ENCODE measurements at regions not wholly inside any gene's neighbourhood (a gene's known extent, or its start where the extent isn't known, plus 50 kb on each side); places are given as distances from the start of the nearest gene placed in this dataset.
"Not testable (repeated sequence)": the region's sequence is repeated elsewhere in the genome, so short reads cannot be mapped to it uniquely, and the experiment has no call there.

- H3K36me3 ChIP-seq (ENCODE audit: control insufficient read depth in 2 of 2, insufficient read depth in 1 of 2, low read length in 2 of 2): no peaks in the 10 kb centered on the region
- no peaks in the 10 kb centered on the region for H3K9me3 ChIP-seq (ENCODE audit: control insufficient read depth, insufficient read depth, low read depth, low read length)
- H3K27ac ChIP-seq (ENCODE audit: extremely low read depth, low read depth, low read length): no peak overlapping the region
- POLR2A ChIA-PET: no interaction called here
- H3K4me1 ChIP-seq (ENCODE audit: control insufficient read depth, insufficient read depth, low read length): no peaks in the 10 kb centered on the region
- no peak overlapping the region for H3K4me3 ChIP-seq (ENCODE audit: low read depth, low read length)
- TF ChIP-seq ZNF48 (tag by site-specific recombination; IDR thresholded peaks at IDR 0.05) (no peak), ZNF114 (tag by site-specific recombination; IDR thresholded peaks at IDR 0.05) (no peak), ZNF23 (tag by site-specific recombination; IDR thresholded peaks at IDR 0.05; ENCODE audit: borderline replicate concordance) (no peak), ZNF624 (tag by site-specific recombination; IDR thresholded peaks at IDR 0.05) (no peak), SP7 (tag by site-specific recombination; IDR thresholded peaks at IDR 0.05) (no peak), ZFP3 (tag by site-specific recombination; IDR thresholded peaks at IDR 0.05; ENCODE audit: low read depth) (no peak)
- CTCF ChIA-PET: interaction anchor here (0.6 to 0.7 kb wide), 2 partner anchors 31 to 60 kb away, joined by 3 read pairs; no protein-coding TSS in a partner anchor
Observed at GRCh38 chr9:90201766-90202165, 440.9 kb downstream of the DIRAS2 start.

DNA sequence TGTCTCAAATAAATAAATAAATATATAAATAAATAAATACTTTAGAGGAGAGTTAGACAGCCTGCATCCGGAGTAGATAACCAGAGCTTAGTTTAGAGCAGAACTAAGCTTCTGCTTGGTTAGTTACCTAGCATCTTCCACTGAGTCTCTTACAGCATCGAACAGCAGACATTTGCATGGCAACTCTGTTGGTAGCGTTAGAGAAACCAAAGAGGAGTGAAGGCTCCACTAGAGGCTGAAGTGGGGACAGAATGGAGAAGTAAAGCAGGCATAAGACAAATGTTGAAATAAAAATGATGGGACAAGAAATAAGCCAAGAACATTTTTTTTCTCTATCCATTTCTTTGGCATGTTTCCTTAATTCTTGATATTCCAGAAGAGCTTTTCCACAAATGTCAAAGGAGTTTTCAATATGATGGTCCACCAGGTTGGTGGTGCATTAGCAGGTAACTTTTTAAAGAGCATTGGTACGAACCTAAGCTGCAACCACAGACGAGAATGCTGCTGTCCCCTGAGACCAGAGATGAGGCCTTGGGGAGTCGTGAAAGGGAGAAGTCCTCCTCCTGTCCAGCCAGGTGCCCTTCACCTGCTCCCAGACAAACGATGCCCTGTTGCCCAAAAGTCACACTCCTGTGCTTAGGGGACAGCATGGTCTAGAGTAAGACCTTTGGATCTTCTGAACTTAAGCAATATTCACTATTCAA lies 438.3 kb downstream of the DIRAS2 start:
- POLR2A ChIA-PET: no interaction called here
- H3K27ac ChIP-seq (ENCODE audit: extremely low read depth, low read depth, low read length): no peak overlapping the region

GRCh38 chr9:90213045-90213444 lies 429.6 kb downstream of the DIRAS2 start:
- H3K4me1 ChIP-seq (ENCODE audit: control insufficient read depth, insufficient read depth, low read length); H3K27ac ChIP-seq (ENCODE audit: extremely low read depth, low read depth, low read length); POLR2A ChIA-PET; H3K36me3 ChIP-seq (ENCODE audit: control insufficient read depth in 2 of 2, insufficient read depth in 1 of 2, low read length in 2 of 2); H3K9me3 ChIP-seq (ENCODE audit: control insufficient read depth, insufficient read depth, low read depth, low read length); H3K4me3 ChIP-seq (ENCODE audit: low read depth, low read length): not testable (repeated sequence)
- CTCF ChIA-PET: interaction anchor here (0.7 to 0.9 kb wide), 2 partner anchors 70 to 591 kb away, joined by 3 read pairs; no protein-coding TSS in a partner anchor

More for the DNA sequence above, 438.3 kb downstream of the DIRAS2 start:
- Histone ChIP-seq H3K4me3 (ENCODE audit: low read depth, low read length) (no peak overlapping the region), H3K36me3 (ENCODE audit: control insufficient read depth in 2 of 2, insufficient read depth in 1 of 2, low read length in 2 of 2) (no peaks in the 10 kb centered on the region), H3K9me3 (ENCODE audit: control insufficient read depth, insufficient read depth, low read depth, low read length) (no peaks in the 10 kb centered on the region), H3K4me1 (ENCODE audit: control insufficient read depth, insufficient read depth, low read length) (no peaks in the 10 kb centered on the region)
- TF ChIP-seq ZBTB44 (tag by site-specific recombination; IDR thresholded peaks at IDR 0.05) (no peak), ZNF404 (tag by site-specific recombination; IDR thresholded peaks at IDR 0.05) (no peak), PBX3 (CRISPR knock-in tag; IDR thresholded peaks at IDR 0.05) (no peak), ZNF292 (tag by site-specific recombination; IDR thresholded peaks at IDR 0.05; ENCODE audit: borderline replicate concordance, low read depth) (no peak), AEBP2 (tag by site-specific recombination; IDR thresholded peaks at IDR 0.05; ENCODE audit: borderline replicate concordance) (no peak), ZNF221 (tag by site-specific recombination; IDR thresholded peaks at IDR 0.05; ENCODE audit: borderline replicate concordance) (no peak), ZNF2 (tag by site-specific recombination; IDR thresholded peaks at IDR 0.05) (no peak), ZSCAN16 (tag by site-specific recombination; IDR thresholded peaks at IDR 0.05) (no peak), ZNF521 (tag by site-specific recombination; IDR thresholded peaks at IDR 0.05) (no peak), GLIS2 (tag by site-specific recombination; IDR thresholded peaks at IDR 0.05) (no peak), ZNF843 (tag by site-specific recombination; IDR thresholded peaks at IDR 0.05) (no peak), YY2 (tag by site-specific recombination; IDR thresholded peaks at IDR 0.05) (no peak), ZNF600 (tag by site-specific recombination; IDR thresholded peaks at IDR 0.05) (no peak)
- TF ChIP-seq, protein P1, sequence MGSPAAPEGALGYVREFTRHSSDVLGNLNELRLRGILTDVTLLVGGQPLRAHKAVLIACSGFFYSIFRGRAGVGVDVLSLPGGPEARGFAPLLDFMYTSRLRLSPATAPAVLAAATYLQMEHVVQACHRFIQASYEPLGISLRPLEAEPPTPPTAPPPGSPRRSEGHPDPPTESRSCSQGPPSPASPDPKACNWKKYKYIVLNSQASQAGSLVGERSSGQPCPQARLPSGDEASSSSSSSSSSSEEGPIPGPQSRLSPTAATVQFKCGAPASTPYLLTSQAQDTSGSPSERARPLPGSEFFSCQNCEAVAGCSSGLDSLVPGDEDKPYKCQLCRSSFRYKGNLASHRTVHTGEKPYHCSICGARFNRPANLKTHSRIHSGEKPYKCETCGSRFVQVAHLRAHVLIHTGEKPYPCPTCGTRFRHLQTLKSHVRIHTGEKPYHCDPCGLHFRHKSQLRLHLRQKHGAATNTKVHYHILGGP (tag by site-specific recombination; IDR thresholded peaks at IDR 0.05): no peak
- TF ChIP-seq, protein P2, sequence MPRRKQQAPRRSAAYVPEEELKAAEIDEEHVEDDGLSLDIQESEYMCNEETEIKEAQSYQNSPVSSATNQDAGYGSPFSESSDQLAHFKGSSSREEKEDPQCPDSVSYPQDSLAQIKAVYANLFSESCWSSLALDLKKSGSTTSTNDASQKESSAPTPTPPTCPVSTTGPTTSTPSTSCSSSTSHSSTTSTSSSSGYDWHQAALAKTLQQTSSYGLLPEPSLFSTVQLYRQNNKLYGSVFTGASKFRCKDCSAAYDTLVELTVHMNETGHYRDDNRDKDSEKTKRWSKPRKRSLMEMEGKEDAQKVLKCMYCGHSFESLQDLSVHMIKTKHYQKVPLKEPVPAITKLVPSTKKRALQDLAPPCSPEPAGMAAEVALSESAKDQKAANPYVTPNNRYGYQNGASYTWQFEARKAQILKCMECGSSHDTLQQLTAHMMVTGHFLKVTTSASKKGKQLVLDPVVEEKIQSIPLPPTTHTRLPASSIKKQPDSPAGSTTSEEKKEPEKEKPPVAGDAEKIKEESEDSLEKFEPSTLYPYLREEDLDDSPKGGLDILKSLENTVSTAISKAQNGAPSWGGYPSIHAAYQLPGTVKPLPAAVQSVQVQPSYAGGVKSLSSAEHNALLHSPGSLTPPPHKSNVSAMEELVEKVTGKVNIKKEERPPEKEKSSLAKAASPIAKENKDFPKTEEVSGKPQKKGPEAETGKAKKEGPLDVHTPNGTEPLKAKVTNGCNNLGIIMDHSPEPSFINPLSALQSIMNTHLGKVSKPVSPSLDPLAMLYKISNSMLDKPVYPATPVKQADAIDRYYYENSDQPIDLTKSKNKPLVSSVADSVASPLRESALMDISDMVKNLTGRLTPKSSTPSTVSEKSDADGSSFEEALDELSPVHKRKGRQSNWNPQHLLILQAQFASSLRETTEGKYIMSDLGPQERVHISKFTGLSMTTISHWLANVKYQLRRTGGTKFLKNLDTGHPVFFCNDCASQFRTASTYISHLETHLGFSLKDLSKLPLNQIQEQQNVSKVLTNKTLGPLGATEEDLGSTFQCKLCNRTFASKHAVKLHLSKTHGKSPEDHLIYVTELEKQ (tag by site-specific recombination; IDR thresholded peaks at IDR 0.05; ENCODE audit: borderline replicate concordance): no peak
- CTCF ChIA-PET: no interaction called here
